GM18951 (cell line): ENCODE measurements at regions not wholly inside any gene's neighbourhood (a gene's known extent, or its start where the extent isn't known, plus 50 kb on each side); places are given as distances from the start of the nearest gene placed in this dataset.
"Not testable (repeated sequence)": the region's sequence is repeated elsewhere in the genome, so short reads cannot be mapped to it uniquely, and the experiment has no call there.

Source experiments
- POLR2A ChIP-seq: IDR thresholded peaks from 4 replicates; pipeline ENCODE4 v1.6.1; 2011; ENCODE audit warnings: mild to moderate bottlenecking; ENCODE audit not compliant: insufficient read length, insufficient read depth; ENCODE audit errors: extremely low read depth
- in situ Hi-C: fragments of 300-500 bp; cut with MboI; formaldehyde crosslinking; loops from one replicate; pipeline ENCODE4 v1.12.0; 2022; ENCODE audit warnings: low sequenced_read_pairs, mixed read lengths, inconsistent platforms; ENCODE audit not compliant: unreplicated experiment

- TF ChIP-seq POLR2A, result no peak
- in situ Hi-C loops, result no loop called here
Observed at GRCh38 chr10:107978455-107978854, 813.9 kb upstream of the SORCS1 start.

GRCh38 chr10:107971973-107972372 is 807.5 kb upstream of the SORCS1 start:
- TF ChIP-seq POLR2A, result no peak
- in situ Hi-C loops, result no loop called here

- in situ Hi-C loops, result no loop called here
- TF ChIP-seq POLR2A, result no peak
Observed at GRCh38 chr10:107971411-107971810, 806.9 kb upstream of the SORCS1 start.

- TF ChIP-seq POLR2A, result no peak
- in situ Hi-C loops, result no loop called here
Observed at GRCh38 chr10:107970512-107970911, 806.0 kb upstream of the SORCS1 start.

GRCh38 chr10:107969936-107970335 is 805.4 kb upstream of the SORCS1 start:
- in situ Hi-C loops, result no loop called here
- no peak for TF ChIP-seq POLR2A

GRCh38 chr10:107966826-107967225 is 802.3 kb upstream of the SORCS1 start:
- no peak for TF ChIP-seq POLR2A
- in situ Hi-C loops, result no loop called here

GRCh38 chr10:107952649-107953556 is 788.4 kb upstream of the SORCS1 start:
- TF ChIP-seq POLR2A, result no peak
- in situ Hi-C loops, result no loop called here

- in situ Hi-C loops, result not testable (repeated sequence)
Observed at GRCh38 chr10:107950411-107951062, 786.0 kb upstream of the SORCS1 start.

- TF ChIP-seq POLR2A, result no peak
- in situ Hi-C loops, result no loop called here
Observed at GRCh38 chr10:107942826-107943225, 778.3 kb upstream of the SORCS1 start.

- in situ Hi-C loops, result no loop called here
- TF ChIP-seq POLR2A, result no peak
Observed at GRCh38 chr10:107933076-107933475, 768.6 kb upstream of the SORCS1 start.

GRCh38 chr10:107931808-107932207 is 767.3 kb upstream of the SORCS1 start:
- in situ Hi-C loops, result no loop called here
- no peak for TF ChIP-seq POLR2A

- TF ChIP-seq POLR2A, result no peak
- in situ Hi-C loops, result no loop called here
Observed at GRCh38 chr10:107930037-107930436, 765.5 kb upstream of the SORCS1 start.

GRCh38 chr10:107924458-107924857 is 760.0 kb upstream of the SORCS1 start:
- TF ChIP-seq POLR2A, result no peak
- in situ Hi-C loops, result no loop called here

- in situ Hi-C loops, result no loop called here
Observed at GRCh38 chr10:107919626-107920235, 755.2 kb upstream of the SORCS1 start.

More at GRCh38 chr10:107919626-107920235, 755.2 kb upstream of the SORCS1 start:
- TF ChIP-seq POLR2A, result no peak
